GM10266 (cell line): ENCODE measurements at regions not wholly inside any gene's neighbourhood (a gene's known extent, or its start where the extent isn't known, plus 50 kb on each side); places are given as distances from the start of the nearest gene placed in this dataset.

Experiments
- DNase-seq: peaks from one replicate; pipeline ENCODE4 v3.0.0; 2012; ENCODE audit errors: extremely low spot score
- CTCF ChIP-seq: IDR thresholded peaks from 2 replicates; pipeline ENCODE4 v1.5.1; 2012; ENCODE audit warnings: mild to moderate bottlenecking, low read depth; ENCODE audit not compliant: control insufficient read depth, insufficient read depth; ENCODE audit errors: missing control alignments

DNA sequence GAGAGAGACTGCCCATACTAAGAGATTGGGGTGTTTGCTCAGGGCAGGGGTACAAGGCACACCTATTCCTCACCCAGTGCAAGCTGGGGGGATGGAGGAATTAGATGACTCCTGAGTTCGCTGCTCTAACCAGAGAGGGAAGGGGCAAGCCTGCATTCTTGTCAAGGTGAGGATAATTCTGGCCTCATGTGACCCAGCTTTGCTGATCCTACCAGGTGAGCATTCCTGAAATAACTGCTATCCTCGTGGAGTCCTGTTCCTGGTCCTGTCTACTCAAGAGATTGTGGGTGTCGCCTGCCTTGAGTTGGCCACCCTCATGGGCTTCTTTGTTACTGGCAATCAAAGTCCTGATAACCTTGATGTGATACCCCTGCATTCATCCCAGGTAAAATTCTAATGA is 206.0 kb downstream of the SPP2 start:
- no peak for TF ChIP-seq CTCF
- DNase-seq, result no peak

- TF ChIP-seq CTCF, result no peak
- no peak for DNase-seq
These were observed 204.4 kb downstream of the SPP2 start for GRCh38 chr2:234254783-234255521.

GRCh38 chr2:234252772-234253171 is 202.3 kb downstream of the SPP2 start:
- TF ChIP-seq CTCF, result no peak
- DNase-seq, result no peak

DNA sequence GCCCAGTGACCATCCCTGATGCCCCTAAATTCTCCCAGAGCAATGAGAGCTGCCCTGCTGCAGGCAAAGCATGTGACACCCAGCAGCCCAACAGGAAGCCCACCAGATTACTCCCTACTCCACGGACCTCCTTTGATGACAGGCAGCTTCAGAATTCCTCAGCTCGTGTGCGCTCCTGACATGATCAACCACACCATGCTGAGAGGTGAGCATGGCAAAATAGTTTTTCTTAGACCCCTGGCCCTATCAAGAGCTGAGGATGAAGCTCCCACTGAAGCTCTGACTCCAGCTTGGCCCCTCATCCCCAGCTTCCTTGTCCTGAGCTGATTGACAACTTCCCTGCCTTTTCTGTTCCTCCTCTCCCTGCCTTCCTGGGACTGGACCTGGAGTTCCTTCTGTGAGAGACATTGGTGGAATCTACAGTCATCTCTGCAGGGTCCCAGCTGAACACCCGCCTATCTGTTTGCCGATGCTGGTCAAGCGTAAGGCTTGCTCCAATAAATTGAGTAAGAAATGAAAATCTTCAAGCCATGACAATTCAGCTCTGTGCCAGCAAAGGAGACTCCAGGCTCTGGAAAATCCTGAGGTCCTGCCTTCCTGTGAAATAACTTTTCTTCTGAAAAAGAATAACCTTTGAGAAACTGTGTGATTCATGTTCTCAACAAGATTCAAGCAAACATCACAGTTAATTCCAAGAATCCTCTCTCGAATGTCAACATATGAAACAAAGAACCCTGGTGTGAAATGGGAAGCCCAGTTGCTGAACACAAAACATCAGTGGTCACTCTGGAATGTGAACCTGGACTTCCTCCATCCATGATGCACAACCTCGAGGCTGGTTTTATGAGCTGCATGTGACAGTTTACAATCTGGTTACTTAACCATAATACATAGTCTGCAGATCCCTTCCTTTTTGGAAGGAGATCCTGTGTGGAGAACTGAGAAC is 201.1 kb downstream of the SPP2 start:
- DNase-seq, result no peak
- no peak for TF ChIP-seq CTCF

DNA sequence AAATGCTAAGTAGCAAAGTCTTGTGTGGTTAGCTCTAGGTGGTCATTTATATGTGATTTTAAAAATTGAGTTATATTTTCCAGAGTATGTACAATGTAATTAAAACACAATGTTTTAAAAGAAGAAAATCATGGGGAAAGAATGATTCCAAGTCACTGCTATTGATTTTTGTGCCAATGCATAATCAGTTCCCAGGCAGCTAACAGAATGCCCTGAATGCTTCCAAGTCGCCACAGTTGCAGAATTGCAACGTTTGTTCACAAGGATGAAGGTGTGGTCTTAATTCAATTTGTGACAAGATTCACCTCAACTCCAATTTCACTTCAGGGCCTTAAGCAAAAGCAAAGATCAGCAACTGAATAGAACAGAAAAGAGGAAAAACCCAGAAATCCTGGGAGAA is 200.4 kb downstream of the SPP2 start:
- no peak for DNase-seq
- TF ChIP-seq CTCF, result no peak

GRCh38 chr2:234249873-234250272 is 199.4 kb downstream of the SPP2 start:
- no peak for DNase-seq
- no peak for TF ChIP-seq CTCF
